GM19025 (cell line): ENCODE measurements at regions not wholly inside any gene's neighbourhood (a gene's known extent, or its start where the extent isn't known, plus 50 kb on each side); places are given as distances from the start of the nearest gene placed in this dataset.
"Not testable (repeated sequence)": the region's sequence is repeated elsewhere in the genome, so short reads cannot be mapped to it uniquely, and the experiment has no call there.

ENCODE experiments used
- ATAC-seq: cut with Tn5 transposase; IDR thresholded peaks from one replicate; pipeline ENCODE4 v1.9.1; 2021; ENCODE audit warnings: mild to moderate bottlenecking, low read depth, moderate library complexity; ENCODE audit not compliant: unreplicated experiment

- no peak for ATAC-seq
These were observed 104.6 kb upstream of the ADAMTS9 start for GRCh38 chr3:64792445-64792844.

DNA sequence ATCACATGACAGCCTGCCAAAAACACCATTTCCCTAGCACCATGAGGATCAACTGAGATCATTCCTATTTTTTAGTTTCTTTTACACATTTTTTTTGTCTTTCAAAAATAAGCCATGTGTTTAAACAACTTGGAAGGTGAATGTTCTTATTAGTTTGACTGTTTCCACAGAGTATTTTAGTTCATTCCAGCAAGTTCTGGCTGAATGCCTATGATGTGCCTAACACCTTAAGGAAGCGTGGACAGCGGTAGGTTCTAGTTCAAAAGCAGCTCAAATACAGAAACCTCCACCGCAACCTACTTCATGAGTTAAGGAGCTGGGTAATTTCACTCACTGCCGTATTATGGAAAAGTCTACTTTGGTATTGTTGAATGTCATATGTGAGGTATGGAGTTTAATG, 101.3 kb upstream of the ADAMTS9 start:
- no peak for ATAC-seq

- no peak for ATAC-seq
These were observed 95.4 kb upstream of the ADAMTS9 start for GRCh38 chr3:64783200-64783599.

GRCh38 chr3:64780923-64781322, 93.1 kb upstream of the ADAMTS9 start:
- not testable (repeated sequence) for ATAC-seq

GRCh38 chr3:64773137-64773536, 85.3 kb upstream of the ADAMTS9 start:
- ATAC-seq: no peak

- no peak for ATAC-seq
These were observed 78.6 kb upstream of the ADAMTS9 start for GRCh38 chr3:64766440-64766839.

- ATAC-seq: no peak
These were observed 78.1 kb upstream of the ADAMTS9 start for GRCh38 chr3:64765947-64766346.

DNA sequence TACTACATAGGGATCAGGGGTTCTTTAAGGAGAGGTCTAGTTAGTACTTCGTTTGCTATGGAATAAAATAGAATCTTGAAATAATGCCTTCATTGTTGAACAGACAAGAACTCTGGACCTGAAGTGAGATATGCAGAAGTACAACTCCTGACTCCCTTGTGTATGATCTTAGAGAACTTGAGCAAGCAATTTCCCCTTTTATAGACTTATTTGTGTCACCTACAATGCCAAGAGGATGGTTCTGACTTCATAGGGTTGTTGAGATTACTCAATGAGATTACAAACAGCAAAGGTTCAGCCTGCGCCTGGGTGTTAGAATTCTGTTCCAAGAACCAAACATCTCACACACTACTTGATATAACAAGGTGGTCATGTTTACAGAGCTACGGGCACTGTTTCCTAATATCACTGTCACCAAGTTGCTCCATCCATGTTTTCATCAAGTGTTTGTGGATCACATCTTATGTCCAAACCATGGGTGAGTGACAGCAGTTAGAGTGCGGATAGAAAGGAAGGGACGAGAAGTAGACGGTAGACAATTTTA, 76.7 kb upstream of the ADAMTS9 start:
- no peak for ATAC-seq

- ATAC-seq: no peak
These were observed 76.2 kb upstream of the ADAMTS9 start for GRCh38 chr3:64763980-64764379.

GRCh38 chr3:64761729-64762128, 73.9 kb upstream of the ADAMTS9 start:
- no peak for ATAC-seq

DNA sequence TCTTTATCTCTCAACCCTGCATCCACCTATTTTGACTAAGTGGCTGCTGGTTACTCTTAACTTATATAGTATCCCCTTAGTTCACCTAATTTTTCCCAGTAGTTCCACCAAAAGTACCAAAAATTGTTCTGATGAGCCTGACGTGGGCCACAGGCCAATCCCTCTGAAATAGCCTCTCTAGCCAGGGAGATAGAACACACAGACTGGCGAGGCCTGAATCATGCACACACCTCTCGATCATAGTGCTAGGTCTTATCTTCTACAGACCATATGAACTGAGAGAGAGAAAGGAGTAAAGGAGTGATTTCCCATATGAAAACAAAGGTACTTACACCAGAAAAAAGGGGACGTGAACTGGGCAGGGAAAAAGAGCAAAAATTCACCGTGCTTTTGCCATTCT, 72.5 kb upstream of the ADAMTS9 start:
- ATAC-seq: no peak

DNA sequence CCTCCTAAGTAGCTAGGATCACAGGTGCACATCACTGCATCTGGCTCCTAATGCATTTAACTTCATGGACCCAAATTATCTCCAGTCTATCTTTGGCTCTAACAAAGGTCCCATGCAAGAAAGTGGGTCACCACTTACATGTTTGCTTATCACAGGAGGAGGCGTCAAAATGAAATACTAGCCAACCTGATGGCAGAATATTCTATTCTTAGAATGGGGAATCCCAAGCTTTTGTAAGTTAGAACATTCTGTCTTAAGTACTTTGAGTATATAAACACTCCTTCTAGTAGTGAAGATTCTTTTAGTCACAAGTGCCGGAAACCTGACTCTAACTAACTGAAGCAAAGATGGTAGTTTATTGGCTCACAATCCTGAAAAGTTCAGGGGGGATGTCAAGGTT, 72.0 kb upstream of the ADAMTS9 start:
- ATAC-seq: no peak

DNA sequence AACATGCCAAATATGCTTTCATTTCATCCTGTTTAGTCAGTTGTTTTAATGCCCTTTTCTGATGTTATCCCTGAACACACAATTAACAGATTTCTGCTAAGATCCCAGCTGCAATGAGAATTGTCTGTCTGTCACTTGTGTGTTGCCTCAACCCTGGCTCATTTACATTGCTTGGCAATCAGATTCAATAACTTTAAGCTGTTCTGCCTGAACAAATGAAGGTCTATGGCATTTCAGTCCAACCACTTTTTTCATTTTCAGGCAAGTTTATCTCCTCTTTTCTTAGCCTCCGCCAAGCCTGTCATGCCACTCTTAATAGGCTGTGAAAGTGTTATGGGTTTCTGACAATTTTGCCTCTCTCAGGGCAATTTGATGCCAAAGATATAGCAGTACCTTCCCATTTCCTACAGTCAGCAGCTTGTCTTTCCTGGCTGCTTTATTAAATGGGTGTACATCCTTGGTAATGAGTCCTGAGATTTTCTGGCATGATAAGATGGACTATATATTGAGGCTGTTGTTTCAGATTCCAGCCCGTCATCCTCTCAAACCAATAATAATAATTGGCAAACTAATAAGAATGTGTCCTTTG, 68.7 kb upstream of the ADAMTS9 start:
- ATAC-seq: no peak

GRCh38 chr3:64748244-64748904, 60.6 kb upstream of the ADAMTS9 start:
- no peak for ATAC-seq

DNA sequence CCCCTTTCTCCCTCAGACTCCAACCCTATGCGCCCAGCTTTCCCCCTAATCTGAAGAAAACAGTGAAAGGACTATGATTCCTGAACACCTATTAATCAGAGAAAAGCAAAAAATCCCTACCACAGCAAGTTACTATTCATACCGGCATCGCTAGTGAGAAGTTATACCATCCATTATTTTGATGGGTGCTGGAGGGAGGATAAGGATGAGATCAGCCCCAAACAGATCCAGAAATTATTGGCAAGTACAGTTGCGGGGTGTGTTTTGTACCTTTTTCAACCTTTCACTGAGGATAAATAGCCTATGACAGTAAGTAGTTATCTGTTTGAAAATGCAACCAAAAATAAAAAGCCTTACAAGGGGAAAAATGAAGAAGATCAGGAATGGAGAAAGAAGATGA, 59.9 kb upstream of the ADAMTS9 start:
- ATAC-seq: no peak

GRCh38 chr3:64743887-64744243, 56.1 kb upstream of the ADAMTS9 start:
- ATAC-seq: no peak

GRCh38 chr3:64743156-64743886, 55.5 kb upstream of the ADAMTS9 start:
- ATAC-seq: no peak

DNA sequence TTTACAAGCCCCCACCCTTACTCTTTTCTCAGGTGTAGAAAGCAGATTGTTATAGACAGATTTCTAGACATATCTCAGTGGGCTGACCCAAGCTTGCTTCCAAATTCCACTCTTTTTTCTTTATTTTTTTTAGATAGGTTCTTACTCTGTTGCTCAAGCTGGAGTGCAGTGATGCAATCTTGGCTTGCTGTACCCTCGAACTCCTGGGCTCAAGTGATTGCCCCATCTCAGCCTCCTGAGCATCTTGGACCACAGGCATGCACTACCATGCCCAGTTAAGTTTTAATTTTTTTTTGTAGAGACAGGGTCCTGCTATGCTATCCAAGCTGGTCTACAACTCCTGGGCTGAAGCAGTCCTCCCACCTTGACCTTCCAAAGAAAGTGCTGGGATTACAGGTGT, 53.5 kb upstream of the ADAMTS9 start:
- ATAC-seq: no peak

- no peak for ATAC-seq
These were observed 52.3 kb upstream of the ADAMTS9 start for GRCh38 chr3:64739971-64740631.
